AG04450 (cell line): ENCODE measurements at regions not wholly inside any gene's neighbourhood (a gene's known extent, or its start where the extent isn't known, plus 50 kb on each side); places are given as distances from the start of the nearest gene placed in this dataset.

Experiments
- CTCF ChIA-PET: fragments of 300-600, 350-600 bp; formaldehyde crosslinking; extraction: SDS; loops from one replicate; lab custom pipeline; 2022; ENCODE audit warnings: antibody characterized with exemption, inconsistent platforms; lab: Charles Lee
- POLR2A ChIA-PET: fragments of 350-600 bp; formaldehyde crosslinking; extraction: SDS; loops from one replicate; lab custom pipeline; 2021; ENCODE audit warnings: antibody characterized with exemption, inconsistent platforms; lab: Yijun Ruan, JAX
- DNase-seq: peaks from one replicate; pipeline ENCODE4 v3.0.0-alpha.2; 2011; ENCODE audit warnings: low read depth, low spot score
- H3K27ac ChIP-seq: one replicate; pipeline ENCODE4 v1.5.1; 2012; ENCODE audit warnings: low read depth, low read length, control low read depth
- H3K27me3 ChIP-seq: one replicate; pipeline ENCODE4 v1.6.0; 2012; ENCODE audit warnings: low read length; ENCODE audit not compliant: control insufficient read depth, insufficient read depth
- H3K4me3 ChIP-seq: 2 replicates; pipeline ENCODE4 v1.5.1; 2011; ENCODE audit warnings: mild to moderate bottlenecking, low read depth, low read length, control low read depth
- H3K9me3 ChIP-seq: 2 replicates; pipeline ENCODE4 v1.5.1; 2012; ENCODE audit warnings: low read length; ENCODE audit not compliant: control insufficient read depth, insufficient read depth
- CTCF ChIP-seq: IDR thresholded peaks from 2 replicates; pipeline ENCODE4 v1.5.1; 2011; ENCODE audit warnings: low read depth, low read length, control low read depth, inconsistent platforms

- no peaks in the 10 kb centered on the region for H3K9me3 ChIP-seq
- no peak overlapping the region for H3K4me3 ChIP-seq
- no peak for TF ChIP-seq CTCF
- H3K27ac ChIP-seq, result no peak overlapping the region
- no peak for DNase-seq
- no peaks in the 10 kb centered on the region for H3K27me3 ChIP-seq
- CTCF ChIA-PET, result no interaction called here
- POLR2A ChIA-PET, result no interaction called here
Measured at GRCh38 chr15:46231786-46232185, 597.0 kb downstream of the SQOR start.

GRCh38 chr15:46232471-46232870, 597.6 kb downstream of the SQOR start:
- TF ChIP-seq CTCF, result no peak
- CTCF ChIA-PET, result no interaction called here

GRCh38 chr15:46242935-46243334, 608.1 kb downstream of the SQOR start:
- Histone ChIP-seq H3K27me3 (no peaks in the 10 kb centered on the region), H3K9me3 (no peaks in the 10 kb centered on the region), H3K27ac (no peak overlapping the region), H3K4me3 (no peak overlapping the region)
- no peak for TF ChIP-seq CTCF
- ChIA-PET CTCF (no interaction called here), POLR2A (no interaction called here)
- no peak for DNase-seq

More at GRCh38 chr15:46232471-46232870, 597.6 kb downstream of the SQOR start:
- Histone ChIP-seq H3K9me3 (no peaks in the 10 kb centered on the region), H3K27ac (no peak overlapping the region), H3K4me3 (no peak overlapping the region), H3K27me3 (no peaks in the 10 kb centered on the region)
- DNase-seq, result no peak
- POLR2A ChIA-PET, result no interaction called here

GRCh38 chr15:46251903-46252302, 617.1 kb downstream of the SQOR start:
- POLR2A ChIA-PET, result no interaction called here

GRCh38 chr15:46258056-46258455, 623.2 kb downstream of the SQOR start:
- no peak for DNase-seq

More at GRCh38 chr15:46251903-46252302, 617.1 kb downstream of the SQOR start:
- no peak for DNase-seq
- H3K4me3 ChIP-seq, result no peak overlapping the region
- TF ChIP-seq CTCF, result no peak
- H3K9me3 ChIP-seq, result no peaks in the 10 kb centered on the region; the same call in 1 of the 2 replicates
- no peak overlapping the region for H3K27ac ChIP-seq
- CTCF ChIA-PET, result no interaction called here
- H3K27me3 ChIP-seq, result no peaks in the 10 kb centered on the region

More at GRCh38 chr15:46258056-46258455, 623.2 kb downstream of the SQOR start:
- POLR2A ChIA-PET, result no interaction called here
- CTCF ChIA-PET, result no interaction called here
- no peak for TF ChIP-seq CTCF
- Histone ChIP-seq H3K27ac (no peak overlapping the region), H3K27me3 (no peaks in the 10 kb centered on the region), H3K4me3 (no peak overlapping the region), H3K9me3 (peaks cover 3% of the 10 kb centered on the region; the same call in 1 of the 2 replicates)
